GM21526 (cell line): ENCODE measurements at regions not wholly inside any gene's neighbourhood (a gene's known extent, or its start where the extent isn't known, plus 50 kb on each side); places are given as distances from the start of the nearest gene placed in this dataset.

Source experiments
- ATAC-seq: cut with Tn5 transposase; IDR thresholded peaks from one replicate; pipeline ENCODE4 v1.9.1; 2021; ENCODE audit warnings: moderate library complexity; ENCODE audit not compliant: unreplicated experiment, low FRiP score

DNA sequence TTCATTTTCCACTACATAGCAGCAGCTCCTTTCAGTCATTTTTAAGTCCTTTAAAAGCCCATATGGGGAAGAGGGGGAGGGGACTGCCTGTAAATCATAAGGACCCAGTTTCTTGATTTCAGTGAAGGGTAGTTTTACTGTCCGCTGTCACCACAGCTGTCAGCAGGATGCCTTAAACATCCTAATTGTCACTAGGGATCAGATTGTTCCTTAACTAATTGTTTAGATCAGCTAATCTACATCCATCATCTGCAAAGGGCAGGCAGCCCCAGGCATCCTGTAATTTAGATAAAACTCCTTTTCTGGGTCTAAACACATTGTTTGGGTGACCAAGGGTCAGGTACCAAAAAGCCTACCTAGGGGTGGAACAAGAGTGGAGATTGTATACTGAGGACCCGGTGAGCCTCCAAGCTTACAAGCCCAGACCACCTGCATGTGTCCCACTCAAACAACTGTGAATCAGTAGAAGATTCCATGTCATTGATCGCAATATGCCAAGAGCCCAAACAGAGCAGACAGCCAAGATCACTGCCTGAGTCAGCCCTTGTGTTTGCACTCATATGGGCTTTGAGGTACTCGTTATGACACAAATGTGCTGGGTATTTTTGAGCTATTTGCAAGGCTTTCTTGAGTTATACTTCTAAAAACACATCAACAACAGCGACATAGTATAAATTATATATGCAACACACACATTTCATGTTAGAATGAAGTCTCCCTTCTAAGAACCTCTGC lies 198.7 kb upstream of the CEP162 start:
- ATAC-seq = no peak

GRCh38 chr6:84424956-84425355 lies 197.5 kb upstream of the CEP162 start:
- ATAC-seq = no peak

- ATAC-seq = no peak
These were observed 195.0 kb upstream of the CEP162 start for GRCh38 chr6:84422380-84422968.

GRCh38 chr6:84421031-84421430 lies 193.6 kb upstream of the CEP162 start:
- no peak for ATAC-seq

DNA sequence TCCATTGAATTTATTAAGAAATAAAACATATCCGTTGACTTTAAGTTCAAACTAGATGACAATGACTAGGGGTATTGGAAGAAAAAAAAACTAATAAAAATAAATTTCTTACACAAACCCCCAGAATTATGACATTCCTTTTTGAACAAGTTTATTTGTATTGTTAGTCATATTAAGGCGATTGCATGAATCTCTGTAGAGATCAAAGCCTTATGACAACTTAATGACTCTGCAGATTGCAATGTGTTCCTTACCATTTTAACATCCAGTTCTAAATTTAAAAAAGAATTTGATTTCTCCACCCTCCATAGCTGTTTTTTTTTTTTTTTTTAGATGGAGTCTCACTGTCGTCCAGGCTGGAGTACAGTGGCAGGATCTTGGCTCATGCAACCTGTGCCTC lies 189.8 kb upstream of the CEP162 start:
- ATAC-seq = no peak

DNA sequence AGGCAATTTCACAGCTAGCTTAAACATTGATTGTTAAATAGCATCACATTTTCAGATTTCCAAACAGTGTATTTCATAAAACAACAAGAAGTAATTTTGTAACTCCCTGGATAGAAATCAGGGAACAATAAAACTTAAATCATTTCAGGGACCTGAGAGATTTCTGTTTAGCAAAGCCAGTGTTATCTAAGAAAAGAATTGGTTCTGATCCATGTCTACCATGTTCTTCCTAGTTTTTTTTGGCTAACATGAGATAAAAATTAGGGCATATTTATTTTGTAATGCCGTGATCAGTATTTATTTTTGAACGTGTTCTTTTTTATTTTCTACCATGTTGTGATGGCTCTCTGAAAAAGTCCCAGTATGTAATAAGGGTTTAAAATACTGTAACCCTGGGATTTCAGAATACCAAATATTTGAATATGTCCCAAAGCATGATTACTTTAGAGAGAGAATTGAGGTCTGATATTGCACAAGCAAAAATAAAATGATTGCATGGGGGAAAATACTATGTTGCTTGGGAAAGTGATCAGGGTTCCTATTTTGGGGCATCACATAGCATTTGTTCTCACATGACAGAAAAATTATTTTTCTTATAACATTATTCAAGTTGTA lies 188.7 kb upstream of the CEP162 start:
- no peak for ATAC-seq

GRCh38 chr6:84415517-84415916 lies 188.1 kb upstream of the CEP162 start:
- no peak for ATAC-seq

- ATAC-seq = no peak
These were observed 187.6 kb upstream of the CEP162 start for GRCh38 chr6:84415068-84415467.

GRCh38 chr6:84414531-84414930 lies 187.1 kb upstream of the CEP162 start:
- no peak for ATAC-seq

GRCh38 chr6:84411060-84411629 lies 183.7 kb upstream of the CEP162 start:
- ATAC-seq = no peak

- ATAC-seq = no peak
These were observed 182.5 kb upstream of the CEP162 start for GRCh38 chr6:84409911-84410310.

DNA sequence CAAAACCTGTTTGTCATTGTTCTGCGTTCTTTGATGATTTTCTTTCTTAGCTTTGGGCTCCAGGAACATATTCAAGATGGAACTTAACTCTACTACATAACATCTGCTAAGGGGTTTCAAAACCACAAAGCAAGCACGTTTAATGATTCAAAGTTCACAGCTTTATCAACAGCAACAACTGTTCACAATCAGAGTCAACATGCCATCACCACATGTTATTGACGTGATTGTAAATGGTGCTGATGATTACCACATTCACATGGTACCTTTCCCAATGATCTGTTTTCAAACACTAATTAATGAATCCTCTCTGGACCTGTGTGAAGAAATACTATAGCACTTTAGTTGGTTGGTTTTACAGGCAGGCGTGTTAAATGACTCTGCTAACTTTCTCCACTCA lies 180.6 kb upstream of the CEP162 start:
- ATAC-seq = no peak

- ATAC-seq = no peak
These were observed 176.1 kb upstream of the CEP162 start for GRCh38 chr6:84403545-84403944.

DNA sequence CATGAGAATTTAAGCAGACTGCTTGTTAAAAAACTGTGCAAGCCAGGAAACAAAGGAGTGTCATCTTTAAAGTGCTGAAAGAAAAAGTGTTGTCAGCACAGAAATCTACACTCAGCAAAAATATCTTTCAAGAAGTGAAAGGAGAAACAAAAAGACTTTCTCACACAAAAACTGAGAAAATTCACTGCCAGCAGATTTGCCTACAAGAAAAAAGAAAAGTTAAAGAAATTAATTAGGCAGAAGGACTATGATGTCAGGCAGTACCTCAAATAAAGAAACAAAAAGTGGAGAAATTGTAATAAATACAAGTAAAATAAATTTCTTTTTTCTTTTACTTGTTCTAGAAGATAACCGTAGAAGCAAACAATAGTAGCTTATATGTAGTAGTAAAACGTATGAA lies 171.6 kb upstream of the CEP162 start:
- ATAC-seq = no peak

GRCh38 chr6:84392261-84392660 lies 164.8 kb upstream of the CEP162 start:
- ATAC-seq = no peak

DNA sequence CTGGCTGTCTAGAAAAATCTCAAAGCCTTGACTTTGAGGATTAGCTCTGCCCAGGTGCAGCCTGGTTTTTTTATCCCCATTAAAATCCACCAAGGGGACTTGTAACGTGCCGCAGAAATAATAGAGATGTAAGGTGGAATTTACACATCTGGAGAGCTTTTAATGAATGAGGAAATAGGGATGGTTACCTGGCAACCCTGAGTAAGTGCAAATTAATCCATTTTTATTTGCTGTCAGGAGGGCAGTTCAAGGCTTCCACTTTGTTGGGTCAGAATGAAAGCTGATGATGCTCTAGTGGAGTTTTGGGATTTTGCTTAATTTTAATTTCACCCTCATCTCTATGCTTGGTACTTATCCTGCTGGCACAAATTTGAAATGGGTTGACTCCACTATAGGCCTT lies 163.4 kb upstream of the CEP162 start:
- ATAC-seq = no peak

DNA sequence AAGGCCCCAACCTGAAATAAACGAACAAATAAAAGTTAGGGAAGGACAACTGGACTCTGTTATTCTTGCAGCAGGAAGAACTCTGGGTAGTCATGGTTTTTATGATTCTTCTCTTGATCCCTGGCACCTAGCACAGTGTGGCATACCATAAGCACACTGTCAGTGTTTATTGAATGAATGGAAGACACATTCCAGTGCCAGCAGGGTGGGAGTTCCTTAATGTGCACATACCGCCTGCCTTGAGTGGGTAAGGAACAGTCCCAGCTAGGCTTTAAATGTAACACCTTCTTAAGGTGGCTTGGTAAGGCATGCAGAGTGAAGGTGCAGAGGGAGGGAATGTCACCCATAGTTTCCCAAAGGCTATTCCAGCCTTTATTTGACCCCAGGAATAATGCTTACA lies 162.9 kb upstream of the CEP162 start:
- ATAC-seq = no peak

DNA sequence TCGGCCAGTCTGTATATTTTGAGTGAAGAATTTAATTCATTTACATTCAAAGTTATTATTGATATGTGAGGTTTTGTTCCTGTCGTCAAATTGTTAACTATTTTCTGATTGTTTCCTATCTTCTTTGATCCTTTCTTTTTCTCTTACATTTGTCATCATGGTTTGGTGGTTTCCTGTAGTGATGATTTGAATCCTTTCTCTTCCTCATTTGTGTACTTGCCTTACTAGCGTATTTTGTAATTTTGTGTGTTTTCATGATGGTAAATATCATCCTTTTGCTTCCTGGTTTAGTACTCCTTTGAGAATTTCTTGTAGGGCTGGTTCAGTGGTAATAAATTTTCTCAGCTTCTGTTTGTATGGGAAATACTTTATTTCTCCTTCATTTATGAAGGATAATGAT lies 151.7 kb upstream of the CEP162 start:
- no peak for ATAC-seq

- no peak for ATAC-seq
These were observed 144.8 kb upstream of the CEP162 start for GRCh38 chr6:84372290-84372689.

GRCh38 chr6:84371681-84372080 lies 144.2 kb upstream of the CEP162 start:
- no peak for ATAC-seq

DNA sequence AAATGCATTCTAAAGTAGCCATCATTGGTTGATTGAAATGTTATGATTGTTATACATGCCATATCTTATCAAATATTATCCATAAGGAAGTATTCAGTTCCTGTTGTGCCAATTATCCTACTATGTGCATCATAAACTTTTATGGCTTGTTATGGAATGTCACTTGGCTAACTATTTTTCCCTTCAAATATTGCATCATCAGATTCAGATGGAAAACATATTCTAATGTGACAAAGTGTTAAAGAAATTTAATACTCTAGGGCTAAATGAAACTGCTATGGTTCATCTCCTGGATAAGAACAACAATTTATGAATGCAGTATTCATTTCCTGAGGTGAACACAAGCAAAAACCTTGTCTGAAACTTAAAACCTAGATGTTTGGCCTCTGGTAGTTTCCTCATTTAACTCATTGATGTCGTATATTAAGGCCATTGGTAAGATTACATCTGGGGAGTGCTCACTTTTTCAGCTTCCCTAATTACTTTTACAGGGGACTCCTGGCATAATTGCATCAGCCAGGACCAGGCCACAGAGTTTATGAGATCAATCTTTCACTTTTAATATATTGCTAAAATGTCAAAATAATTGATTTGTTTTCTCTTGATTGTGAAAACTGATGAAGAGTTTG lies 134.9 kb upstream of the CEP162 start:
- no peak for ATAC-seq
